ENCODE measurements at regions not wholly inside any gene's neighbourhood (a gene's known extent, or its start where the extent isn't known, plus 50 kb on each side); places are given as distances from the start of the nearest gene placed in this dataset.

GRCh38 chr10:57788117-57788516 lies 479.6 kb downstream of the IPMK start:
- no peaks in the 10 kb centered on the region for H3K79me2 ChIP-seq (ENCODE audit: insufficient read depth, low read depth, low read length)
- TF ChIP-seq CTCF (conservative IDR thresholded peaks at IDR 0.05; ENCODE audit: low read length), result no peak
- intact Hi-C loops (cut with micrococcal nuclease; ENCODE audit: unreplicated experiment), result no loop called here
- no peak overlapping the region for H3K4me3 ChIP-seq (ENCODE audit: low read depth, low read length, poor library complexity, severe bottlenecking)
- no peak for DNase-seq (ENCODE audit: low spot score)
- H3K9me3 ChIP-seq (ENCODE audit: low read length), result no peaks in the 10 kb centered on the region
- no TSS peak for BruUV-seq (replicated peaks)
- ChIA-PET POLR2A (no interaction called here), CTCF (ENCODE audit: unreplicated experiment) (no interaction called here)
- H3K4me1 ChIP-seq (ENCODE audit: insufficient read depth, low read length, poor library complexity, severe bottlenecking), result no peaks in the 10 kb centered on the region
- H4K20me1 ChIP-seq (ENCODE audit: insufficient read depth, low read length), result no peaks in the 10 kb centered on the region
- no peak overlapping the region for H2AFZ ChIP-seq (ENCODE audit: low read length)
- H3K27ac ChIP-seq (ENCODE audit: low read depth, low read length, poor library complexity, severe bottlenecking), result no peak overlapping the region
- H3K9me2 ChIP-seq (ENCODE audit: insufficient read depth, low read length), result no peaks in the 10 kb centered on the region
- H3K36me3 ChIP-seq (ENCODE audit: insufficient read depth, low read length), result no peaks in the 10 kb centered on the region
- H3K4me2 ChIP-seq (ENCODE audit: low read length), result no peak overlapping the region

GRCh38 chr10:57786850-57787750 lies 480.6 kb downstream of the IPMK start:
- DNase-seq (ENCODE audit: low spot score), result no peak
- Histone ChIP-seq H3K79me2 (ENCODE audit: insufficient read depth, low read depth, low read length) (no peaks in the 10 kb centered on the region), H3K36me3 (ENCODE audit: insufficient read depth, low read length) (no peaks in the 10 kb centered on the region), H3K9me2 (ENCODE audit: insufficient read depth, low read length) (no peaks in the 10 kb centered on the region), H4K20me1 (ENCODE audit: insufficient read depth, low read length) (no peaks in the 10 kb centered on the region), H3K4me2 (ENCODE audit: low read length) (no peak overlapping the region), H3K4me3 (ENCODE audit: low read depth, low read length, poor library complexity, severe bottlenecking) (no peak overlapping the region), H3K4me1 (ENCODE audit: insufficient read depth, low read length, poor library complexity, severe bottlenecking) (no peaks in the 10 kb centered on the region), H3K9me3 (ENCODE audit: low read length) (no peaks in the 10 kb centered on the region), H2AFZ (ENCODE audit: low read length) (no peak overlapping the region), H3K27ac (ENCODE audit: low read depth, low read length, poor library complexity, severe bottlenecking) (no peak overlapping the region)
- TF ChIP-seq CTCF (conservative IDR thresholded peaks at IDR 0.05; ENCODE audit: low read length) (no peak), EZH2phosphoT487 (IDR thresholded peaks at IDR 0.05; ENCODE audit: borderline replicate concordance, low read depth, low read length) (no peak)
- POLR2A ChIA-PET, result no interaction called here
- CTCF ChIA-PET (ENCODE audit: unreplicated experiment), result no interaction called here
- intact Hi-C loops (cut with micrococcal nuclease; ENCODE audit: unreplicated experiment), result no loop called here
- no TSS peak for BruUV-seq (replicated peaks)

DNA sequence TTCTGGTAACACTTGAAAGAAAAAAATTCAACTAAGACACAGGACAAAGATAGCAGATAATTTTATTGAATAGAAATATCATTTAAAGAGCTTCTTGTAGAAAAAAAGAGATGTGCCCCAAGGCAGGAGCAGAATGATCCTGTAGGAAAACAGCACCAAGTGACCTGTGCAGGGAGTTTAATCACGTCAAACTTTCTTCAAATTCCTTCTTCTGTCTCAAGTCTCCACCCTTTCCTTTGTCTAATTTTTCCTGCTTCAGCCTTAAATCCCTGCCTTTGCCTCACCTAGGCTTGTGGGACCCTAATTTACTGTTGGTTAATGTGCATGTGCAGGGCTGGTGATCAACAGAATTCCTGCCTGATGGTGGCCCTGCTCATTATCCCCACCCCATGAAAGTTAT lies 481.4 kb downstream of the IPMK start:
- intact Hi-C loops (cut with micrococcal nuclease; ENCODE audit: unreplicated experiment), result no loop called here

More for the DNA sequence above, 481.4 kb downstream of the IPMK start:
- no peak for TF ChIP-seq CTCF (conservative IDR thresholded peaks at IDR 0.05; ENCODE audit: low read length)
- no peak for TF ChIP-seq EZH2phosphoT487 (IDR thresholded peaks at IDR 0.05; ENCODE audit: borderline replicate concordance, low read depth, low read length)
- Histone ChIP-seq H3K27ac (ENCODE audit: low read depth, low read length, poor library complexity, severe bottlenecking) (no peak overlapping the region), H3K9me2 (ENCODE audit: insufficient read depth, low read length) (no peaks in the 10 kb centered on the region), H3K36me3 (ENCODE audit: insufficient read depth, low read length) (no peaks in the 10 kb centered on the region), H4K20me1 (ENCODE audit: insufficient read depth, low read length) (no peaks in the 10 kb centered on the region), H3K79me2 (ENCODE audit: insufficient read depth, low read depth, low read length) (no peaks in the 10 kb centered on the region), H3K4me3 (ENCODE audit: low read depth, low read length, poor library complexity, severe bottlenecking) (no peak overlapping the region), H3K9me3 (ENCODE audit: low read length) (no peaks in the 10 kb centered on the region), H3K4me1 (ENCODE audit: insufficient read depth, low read length, poor library complexity, severe bottlenecking) (no peaks in the 10 kb centered on the region), H2AFZ (ENCODE audit: low read length) (no peak overlapping the region), H3K4me2 (ENCODE audit: low read length) (no peak overlapping the region)
- ChIA-PET CTCF (ENCODE audit: unreplicated experiment) (no interaction called here), POLR2A (no interaction called here)
- no TSS peak for BruUV-seq (replicated peaks)
- no peak for DNase-seq (ENCODE audit: low spot score)
